SH-SY5Y (cell line): ENCODE measurements at regions not wholly inside any gene's neighbourhood (a gene's known extent, or its start where the extent isn't known, plus 50 kb on each side); places are given as distances from the start of the nearest gene placed in this dataset.

Experiments
- GATA2 ChIP-seq: IDR thresholded peaks from 2 replicates; pipeline ENCODE4 v1.6.1; 2011; ENCODE audit warnings: mild to moderate bottlenecking, low read depth, low read length
- GATA3 ChIP-seq: IDR thresholded peaks from 2 replicates; pipeline ENCODE4 v1.6.1; 2011; ENCODE audit warnings: low read depth, mild to moderate bottlenecking, low read length, moderate library complexity

DNA sequence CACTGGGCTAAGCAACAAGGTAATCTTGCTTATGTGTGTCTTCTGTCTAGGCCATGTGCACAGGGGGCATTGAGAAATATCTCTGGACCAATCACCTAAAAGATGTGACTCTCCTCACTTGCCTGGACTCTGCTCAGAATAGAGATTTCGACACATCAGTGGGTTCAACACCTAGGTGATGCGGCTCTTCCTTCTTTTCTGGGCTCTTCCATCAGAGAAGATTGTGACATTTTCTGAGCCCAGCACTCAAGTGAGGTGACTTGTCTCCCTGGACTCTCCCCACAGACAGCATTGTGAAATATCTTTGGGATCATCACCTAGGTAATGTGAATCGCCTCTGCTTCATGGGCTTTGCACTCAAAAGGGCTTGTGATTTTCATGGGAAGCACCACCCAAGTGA is 1904.1 kb downstream of the TP53TG3F start:
- TF ChIP-seq GATA2: no peak
- no peak for TF ChIP-seq GATA3
